Esophagus squamous epithelium (tissue), 5 donors: ENCODE measurements at regions not wholly inside any gene's neighbourhood (a gene's known extent, or its start where the extent isn't known, plus 50 kb on each side); places are given as distances from the start of the nearest gene placed in this dataset.
"Not testable (repeated sequence)": the region's sequence is repeated elsewhere in the genome, so short reads cannot be mapped to it uniquely, and the experiment has no call there.

Experiments used
- DNase-seq: peaks from one replicate; lab custom pipeline; 2025; lab: John Stamatoyannopoulos, UW
- H3K27ac ChIP-seq, 4 donors: fragments of 200-600 bp; sonication (generic); one replicate each; pipeline ENCODE4 v1.5.1; 2016 to 2019; ENCODE audit warnings: mild to moderate bottlenecking in 1 of 4
- H3K27me3 ChIP-seq, 4 donors: fragments of 200-600 bp; sonication (generic); 1 replicate in 3 of 4; 2 replicates in 1 of 4; pipeline versions ENCODE4 v1.5.1 to v1.6.0; 2017 to 2021; ENCODE audit warnings: antibody characterized with exemption in 1 of 4
- H3K36me3 ChIP-seq, 3 donors: fragments of 200-600 bp; sonication (generic); one replicate each; pipeline ENCODE4 v1.5.1; 2016 to 2019
- H3K4me1 ChIP-seq, 3 donors: fragments of 200-600 bp; sonication (generic); one replicate each; pipeline ENCODE4 v1.5.1; 2017 to 2019
- H3K4me3 ChIP-seq, 4 donors: fragments of 200-600 bp; sonication (generic); 1 replicate in 3 of 4; 2 replicates in 1 of 4; pipeline ENCODE4 v1.5.1; 2016 to 2019; ENCODE audit warnings: mild to moderate bottlenecking in 2 of 4, moderate library complexity in 1 of 4
- H3K9me3 ChIP-seq, 3 donors: fragments of 200-600 bp; sonication (generic); one replicate each; pipeline ENCODE4 v1.5.1; 2016 to 2019
- POLR2A ChIP-seq, 4 donors: fragments of 450-650 bp; IDR thresholded peaks; one replicate each; pipeline ENCODE4 v1.6.1; 2017; ENCODE audit warnings: antibody characterized with exemption in 4 of 4, mild to moderate bottlenecking in 4 of 4, moderate library complexity in 3 of 4
- WGBS, 2 donors: methylation state at CpG; one replicate each; pipeline ENCODE4 v1.1.5; 2018; 5-methylcytosine and 5-hydroxymethylcytosine counted together
- intact Hi-C: fragments of 100-400 bp; cut with DNase I; formaldehyde crosslinking; loops from one replicate; pipeline ENCODE4 v1.15.0; 2022
- TF ChIP-seq, protein P1 (sequence below), 6 experiments: fragments of 450-650 bp in 4 of 6; fragments of 200-600 bp in 2 of 6; sonication (generic) in 2 of 6; IDR thresholded peaks; one replicate each; pipeline ENCODE4 v1.5.1; 2016 to 2019; ENCODE audit warnings: antibody characterized with exemption in 6 of 6, mild to moderate bottlenecking in 4 of 6, moderate library complexity in 4 of 6
- donor health status: DM: yes; HTN: yes; CAD: no.

- Histone ChIP-seq H3K36me3 (no peaks in the 10 kb centered on the region), H3K27ac (no peak overlapping the region), H3K27me3 (peaks cover 0 to 47% (median 0%) of the 10 kb centered on the region in 4 donors), H3K4me1 (no peaks in the 10 kb centered on the region), H3K4me3 (no peak overlapping the region), H3K9me3 (no peaks in the 10 kb centered on the region)
- no peak for TF ChIP-seq POLR2A (IDR thresholded peaks at IDR 0.05)
- TF ChIP-seq, protein P1, sequence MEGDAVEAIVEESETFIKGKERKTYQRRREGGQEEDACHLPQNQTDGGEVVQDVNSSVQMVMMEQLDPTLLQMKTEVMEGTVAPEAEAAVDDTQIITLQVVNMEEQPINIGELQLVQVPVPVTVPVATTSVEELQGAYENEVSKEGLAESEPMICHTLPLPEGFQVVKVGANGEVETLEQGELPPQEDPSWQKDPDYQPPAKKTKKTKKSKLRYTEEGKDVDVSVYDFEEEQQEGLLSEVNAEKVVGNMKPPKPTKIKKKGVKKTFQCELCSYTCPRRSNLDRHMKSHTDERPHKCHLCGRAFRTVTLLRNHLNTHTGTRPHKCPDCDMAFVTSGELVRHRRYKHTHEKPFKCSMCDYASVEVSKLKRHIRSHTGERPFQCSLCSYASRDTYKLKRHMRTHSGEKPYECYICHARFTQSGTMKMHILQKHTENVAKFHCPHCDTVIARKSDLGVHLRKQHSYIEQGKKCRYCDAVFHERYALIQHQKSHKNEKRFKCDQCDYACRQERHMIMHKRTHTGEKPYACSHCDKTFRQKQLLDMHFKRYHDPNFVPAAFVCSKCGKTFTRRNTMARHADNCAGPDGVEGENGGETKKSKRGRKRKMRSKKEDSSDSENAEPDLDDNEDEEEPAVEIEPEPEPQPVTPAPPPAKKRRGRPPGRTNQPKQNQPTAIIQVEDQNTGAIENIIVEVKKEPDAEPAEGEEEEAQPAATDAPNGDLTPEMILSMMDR (IDR thresholded peaks at IDR 0.05) = no peak
- intact Hi-C loops = no loop called here
- no peak for DNase-seq
- 42 to 74% methylated on average over 1 of the region's 1 CpG for WGBS, 2 donors
Measured at GRCh38 chr15:62363913-62364312, 198.8 kb upstream of the C2CD4B start.

DNA sequence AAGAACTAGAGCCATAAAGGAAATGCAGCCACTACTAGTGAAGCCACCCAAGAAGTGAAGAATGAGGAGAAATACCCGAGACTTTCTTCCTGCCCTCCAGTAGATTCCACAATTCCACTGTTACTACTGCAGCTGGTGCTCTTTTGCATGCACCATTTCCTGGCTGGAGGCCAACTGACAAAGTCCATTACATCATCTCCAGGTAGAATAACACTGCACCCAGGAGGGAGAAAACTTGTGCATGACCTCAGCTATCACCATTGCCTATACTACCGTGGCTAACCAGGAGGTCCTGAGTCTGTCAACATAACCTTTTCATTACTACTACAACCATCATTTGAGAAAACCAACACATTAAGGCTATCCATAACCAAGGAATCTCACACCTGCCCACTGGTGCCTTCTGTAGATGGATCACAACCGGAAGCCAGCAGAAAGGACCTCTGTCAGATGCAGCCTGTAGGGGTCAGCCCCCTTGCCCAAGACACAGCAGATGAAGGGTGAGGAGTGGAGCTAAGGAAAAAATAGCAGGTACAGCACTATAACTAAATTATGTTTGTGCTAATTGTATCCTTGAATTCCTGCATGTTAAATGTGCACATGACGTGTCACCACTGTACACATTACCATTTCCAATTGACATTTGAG is 200.8 kb upstream of the C2CD4B start:
- H3K9me3 ChIP-seq = no peaks in the 10 kb centered on the region
- H3K36me3 ChIP-seq = no peaks in the 10 kb centered on the region
- 35 to 57% methylated on average over 3 to 4 of the region's 4 CpGs for WGBS, 2 donors
- TF ChIP-seq, protein P1 (IDR thresholded peaks at IDR 0.05) = no peak
- no peak for TF ChIP-seq POLR2A (IDR thresholded peaks at IDR 0.05)
- H3K4me1 ChIP-seq = no peaks in the 10 kb centered on the region
- intact Hi-C loops = no loop called here
- H3K27ac ChIP-seq = no peak overlapping the region
- DNase-seq = no peak
- H3K4me3 ChIP-seq = no peak overlapping the region
- H3K27me3 ChIP-seq = peaks cover 0 to 35% (median 0%) of the 10 kb centered on the region in 4 donors

DNA sequence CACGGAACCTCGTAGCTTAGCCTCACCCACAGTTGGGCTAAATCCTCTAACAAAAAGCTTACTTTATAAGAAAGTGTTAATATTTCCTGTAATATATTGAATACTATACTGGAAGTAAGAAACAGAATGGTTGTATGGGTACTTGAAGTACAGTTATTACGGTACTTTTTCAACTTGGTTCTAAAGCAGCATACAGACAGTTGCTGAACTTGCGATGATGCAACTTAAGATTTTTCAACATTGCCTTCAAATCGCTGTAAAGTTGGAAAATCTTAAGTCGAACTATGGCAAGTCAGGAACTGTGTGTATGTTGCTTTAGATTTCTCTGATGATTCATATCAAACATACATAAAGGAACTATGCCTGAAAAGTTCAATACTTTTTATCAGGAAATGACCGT is 204.4 kb upstream of the C2CD4B start:
- no peak overlapping the region for H3K27ac ChIP-seq
- 67 to 75% methylated on average over 7 of the region's 7 CpGs for WGBS, 2 donors
- no peak overlapping the region for H3K4me3 ChIP-seq
- no peaks in the 10 kb centered on the region for H3K9me3 ChIP-seq
- peaks cover 0 to 22% (median 0%) of the 10 kb centered on the region in 4 donors for H3K27me3 ChIP-seq
- intact Hi-C loops = no loop called here
- TF ChIP-seq POLR2A (IDR thresholded peaks at IDR 0.05) = no peak
- TF ChIP-seq, protein P1 (IDR thresholded peaks at IDR 0.05) = no peak
- DNase-seq = no peak
- H3K4me1 ChIP-seq = no peaks in the 10 kb centered on the region
- H3K36me3 ChIP-seq = no peaks in the 10 kb centered on the region

GRCh38 chr15:62371683-62372082 is 206.6 kb upstream of the C2CD4B start:
- 62 to 72% methylated on average over 4 of the region's 4 CpGs for WGBS, 2 donors
- not testable (repeated sequence) for H3K4me3 ChIP-seq

DNA sequence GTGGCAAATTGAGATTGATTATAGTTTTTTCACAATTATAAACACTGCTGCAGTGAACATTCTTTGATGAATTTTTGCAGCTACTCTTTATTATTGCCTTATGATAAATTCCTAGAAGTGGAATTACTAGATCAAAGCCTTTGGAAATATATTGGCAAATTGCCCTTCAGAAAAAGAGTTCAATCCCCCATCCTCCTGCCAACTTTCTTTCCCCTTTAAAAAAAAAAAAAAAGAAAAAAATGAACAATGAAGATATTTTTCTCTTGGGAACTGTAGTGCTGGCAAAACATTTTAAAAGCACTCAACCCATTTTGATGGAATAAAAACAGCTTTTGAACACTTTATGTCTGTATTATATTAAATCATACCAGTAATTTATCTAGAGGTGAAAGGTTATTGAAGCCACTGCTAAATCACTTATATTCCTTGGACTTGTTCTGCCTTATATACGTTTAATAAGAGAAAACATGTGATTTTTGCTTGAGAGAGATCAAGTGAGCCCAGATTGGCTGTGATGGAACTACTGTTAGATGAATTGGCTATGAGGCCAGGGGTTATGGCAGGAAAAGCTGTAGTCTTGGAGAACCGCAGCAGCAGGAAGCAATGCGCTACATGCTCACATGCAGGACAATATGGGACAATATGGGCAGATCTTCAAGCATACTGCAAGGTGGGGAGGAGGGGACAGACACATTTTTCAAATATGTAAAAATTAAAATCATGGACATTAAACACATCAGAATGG is 212.8 kb upstream of the C2CD4B start:
- TF ChIP-seq, protein P1 (IDR thresholded peaks at IDR 0.05) = no peak
- no peak for TF ChIP-seq POLR2A (IDR thresholded peaks at IDR 0.05)
- no peaks in the 10 kb centered on the region for H3K36me3 ChIP-seq
- no peaks in the 10 kb centered on the region for H3K4me1 ChIP-seq
- no peak for DNase-seq
- H3K4me3 ChIP-seq = no peak overlapping the region
- intact Hi-C loops = no loop called here
- 55 to 63% methylated on average over 3 of the region's 3 CpGs for WGBS, 2 donors
- H3K27me3 ChIP-seq = peaks cover 0 to 41% (median 0%) of the 10 kb centered on the region in 4 donors
- no peaks in the 10 kb centered on the region for H3K9me3 ChIP-seq
- H3K27ac ChIP-seq = no peak overlapping the region

More at GRCh38 chr15:62371683-62372082, 206.6 kb upstream of the C2CD4B start:
- H3K4me1 ChIP-seq, H3K27me3 ChIP-seq, H3K36me3 ChIP-seq, intact Hi-C loops, DNase-seq, H3K9me3 ChIP-seq, H3K27ac ChIP-seq: not testable (repeated sequence)
